ENCODE measurements at regions not wholly inside any gene's neighbourhood (a gene's known extent, or its start where the extent isn't known, plus 50 kb on each side); places are given as distances from the start of the nearest gene placed in this dataset.

GRCh38 chr21:15543473-15543872, 186.3 kb upstream of the USP25 start:
- no peak for DNase-seq (ENCODE audit: insufficient read length, low spot score)
- TF ChIP-seq CTCF (IDR thresholded peaks at IDR 0.05; ENCODE audit: insufficient read depth, missing control alignments), result no peak
- FAIRE-seq, result no peak

GRCh38 chr21:15549671-15550070, 180.1 kb upstream of the USP25 start:
- DNase-seq (ENCODE audit: insufficient read length, low spot score) (no peak), FAIRE-seq (no peak)
- TF ChIP-seq CTCF (IDR thresholded peaks at IDR 0.05; ENCODE audit: insufficient read depth, missing control alignments), result no peak

DNA sequence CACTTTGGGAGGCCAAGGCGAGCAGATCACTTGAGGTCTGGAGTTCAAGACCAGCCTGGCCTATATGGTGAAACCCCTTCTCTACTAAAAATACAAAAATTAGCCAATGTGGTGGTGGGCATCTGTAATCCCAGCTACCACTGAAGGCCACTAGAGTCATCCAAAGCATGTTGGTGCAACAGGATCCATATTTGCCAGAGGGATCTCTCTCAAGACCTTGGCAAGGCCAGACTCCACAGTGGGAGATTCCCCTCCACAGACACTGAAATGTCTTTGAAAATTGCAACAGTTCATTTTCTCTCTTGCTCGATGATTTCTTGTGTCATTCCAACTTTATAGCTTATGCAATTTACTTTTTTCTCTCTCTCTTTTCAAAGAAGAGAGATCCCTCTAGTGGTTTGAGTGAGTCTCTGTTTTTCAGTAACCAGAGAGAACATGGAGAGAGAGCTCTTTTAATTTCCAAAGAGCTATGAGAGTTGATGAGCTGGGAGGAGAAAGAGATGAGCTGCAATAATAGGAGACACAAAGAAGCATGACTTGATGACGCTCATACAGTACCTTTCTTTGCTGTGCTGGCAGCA, 176.8 kb upstream of the USP25 start:
- no peak for DNase-seq (ENCODE audit: insufficient read length, low spot score)
- FAIRE-seq, result no peak
- peak; percentile 14 for TF ChIP-seq CTCF (IDR thresholded peaks at IDR 0.05; ENCODE audit: insufficient read depth, missing control alignments)

DNA sequence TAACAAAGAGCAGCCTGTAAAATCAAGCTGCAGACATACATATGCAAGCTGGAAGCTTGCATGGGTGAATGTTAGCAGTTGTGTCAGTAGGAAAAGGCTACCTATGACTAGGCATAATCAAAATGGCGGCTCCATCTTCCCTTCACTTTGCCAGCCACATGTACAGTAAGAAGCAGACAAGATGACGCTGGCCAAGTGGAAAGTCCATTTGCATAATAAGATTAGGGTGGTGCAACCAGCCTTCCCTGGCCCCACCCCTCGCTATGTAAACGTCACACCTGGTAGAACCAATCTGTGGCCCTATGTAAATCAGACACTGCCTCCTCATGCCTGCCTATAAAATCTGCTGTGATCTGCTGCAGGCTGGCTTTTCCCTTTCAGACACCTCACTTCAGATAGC, 171.9 kb upstream of the USP25 start:
- no peak for TF ChIP-seq CTCF (IDR thresholded peaks at IDR 0.05; ENCODE audit: insufficient read depth, missing control alignments)
- no peak for FAIRE-seq
- no peak for DNase-seq (ENCODE audit: insufficient read length, low spot score)

DNA sequence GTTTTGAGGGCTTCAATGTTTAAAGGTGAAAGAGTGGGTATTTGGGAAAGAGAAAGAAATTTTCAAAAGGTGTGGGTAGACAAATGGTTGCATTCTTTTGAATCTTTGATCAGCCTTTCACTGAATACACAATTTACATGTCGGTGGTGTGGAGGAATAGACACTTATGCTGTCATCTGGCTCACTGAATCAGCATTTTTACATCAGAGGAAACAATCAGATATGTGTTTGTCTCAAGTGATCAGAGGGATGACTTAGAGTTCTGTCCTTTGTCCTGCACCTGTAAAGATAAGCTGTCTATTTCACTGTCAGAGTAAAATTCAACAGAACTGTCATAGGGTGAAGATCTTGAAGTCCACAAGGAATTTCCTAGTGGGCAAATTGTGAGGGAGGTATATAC, 170.9 kb upstream of the USP25 start:
- no peak for FAIRE-seq

DNA sequence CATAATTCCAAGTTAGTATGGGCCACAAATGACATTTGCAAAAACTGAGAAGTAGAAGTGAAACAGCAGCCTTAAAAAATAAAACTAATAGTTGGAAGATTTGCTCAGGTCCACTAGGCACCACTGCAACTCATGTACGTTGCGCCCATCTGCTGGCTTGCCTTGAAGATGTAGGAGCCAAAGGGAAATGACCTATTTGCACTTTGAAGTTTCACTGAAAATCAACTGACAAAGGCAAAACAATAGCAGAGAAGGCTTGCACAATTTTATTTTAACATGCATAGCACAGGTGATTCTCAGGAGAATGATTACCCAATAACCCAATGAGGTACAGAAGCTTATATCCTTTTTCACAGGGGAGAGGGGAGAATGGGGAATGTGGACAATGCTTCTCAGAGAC, 170.1 kb upstream of the USP25 start:
- DNase-seq (ENCODE audit: insufficient read length, low spot score) (no peak), FAIRE-seq (no peak)
- no peak for TF ChIP-seq CTCF (IDR thresholded peaks at IDR 0.05; ENCODE audit: insufficient read depth, missing control alignments)

More for the DNA sequence above, 170.9 kb upstream of the USP25 start:
- no peak for DNase-seq (ENCODE audit: insufficient read length, low spot score)
- TF ChIP-seq CTCF (IDR thresholded peaks at IDR 0.05; ENCODE audit: insufficient read depth, missing control alignments), result no peak

DNA sequence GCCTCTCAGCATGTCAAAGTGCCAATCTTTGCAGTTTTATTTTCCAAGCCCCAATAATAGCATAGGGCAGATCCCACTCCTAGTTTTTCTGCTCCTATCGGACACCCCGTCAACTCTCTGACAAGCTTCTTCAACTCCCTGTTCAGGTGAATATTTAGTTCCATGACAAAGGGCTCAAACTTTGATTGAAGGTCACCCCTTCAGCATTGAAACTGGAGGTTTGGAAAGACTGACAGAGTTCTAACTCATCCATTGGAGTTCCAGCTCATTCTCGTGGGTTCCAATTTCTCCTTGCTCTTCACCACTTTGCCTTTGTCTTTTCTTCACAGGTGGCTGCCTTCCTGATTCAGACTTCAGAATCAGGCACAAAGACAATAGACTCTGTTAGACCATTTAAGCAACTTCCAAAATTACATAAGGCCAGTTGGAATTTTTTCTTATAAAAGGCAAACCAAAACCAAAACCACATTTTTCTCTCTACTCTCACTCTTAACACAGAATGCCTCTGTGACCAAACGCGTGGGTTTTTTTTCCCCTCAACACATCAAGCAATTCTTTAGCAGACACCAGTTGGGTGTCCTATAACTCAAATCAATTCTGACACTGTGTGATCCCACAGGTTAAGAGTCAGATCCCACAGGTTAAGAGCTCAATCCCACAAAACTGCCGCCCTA, 169.3 kb upstream of the USP25 start:
- TF ChIP-seq CTCF (IDR thresholded peaks at IDR 0.05; ENCODE audit: insufficient read depth, missing control alignments), result no peak
- no peak for FAIRE-seq
- DNase-seq (ENCODE audit: insufficient read length, low spot score), result no peak

Measured in D721Med (cell line).